ENCODE measurements at regions not wholly inside any gene's neighbourhood (a gene's known extent, or its start where the extent isn't known, plus 50 kb on each side); places are given as distances from the start of the nearest gene placed in this dataset.

- TF ChIP-seq ZFP30 (CRISPR knock-in tag; IDR thresholded peaks at IDR 0.05) (no peak), ZNF565 (CRISPR knock-in tag; conservative IDR thresholded peaks at IDR 0.05; ENCODE audit: low read depth) (no peak), ZC3H10 (CRISPR knock-in tag; IDR thresholded peaks at IDR 0.05) (no peak), PATZ1 (CRISPR knock-in tag; IDR thresholded peaks at IDR 0.05; ENCODE audit: borderline replicate concordance) (no peak), RARB (CRISPR knock-in tag; IDR thresholded peaks at IDR 0.05) (no peak), ZNF8 (CRISPR knock-in tag; IDR thresholded peaks at IDR 0.05) (no peak), CREB5 (CRISPR knock-in tag; IDR thresholded peaks at IDR 0.05; ENCODE audit: low read depth) (no peak), CSDC2 (CRISPR knock-in tag; IDR thresholded peaks at IDR 0.05) (no peak), ZFP3 (CRISPR knock-in tag; IDR thresholded peaks at IDR 0.05) (no peak), ARNTL (CRISPR knock-in tag; IDR thresholded peaks at IDR 0.05; ENCODE audit: borderline replicate concordance, low read depth) (no peak), POU6F1 (CRISPR knock-in tag; IDR thresholded peaks at IDR 0.05; ENCODE audit: borderline replicate concordance, low read depth) (no peak)
Measured at GRCh38 chr22:47553436-47553835, 791.0 kb downstream of the TBC1D22A start.

Data from SK-N-SH treated with all-trans-retinoic acid at 6 μM for 48 hours (cell line).